WI38 (cell line): ENCODE measurements at regions not wholly inside any gene's neighbourhood (a gene's known extent, or its start where the extent isn't known, plus 50 kb on each side); places are given as distances from the start of the nearest gene placed in this dataset.

Source experiments
- H3K4me3 ChIP-seq: 2 replicates; pipeline ENCODE4 v1.5.1; 2011; ENCODE audit warnings: low read depth, mild to moderate bottlenecking, control low read depth, low read length
- CTCF ChIP-seq: IDR thresholded peaks from 2 replicates; pipeline ENCODE4 v1.5.1; 2012; ENCODE audit warnings: low read depth, mild to moderate bottlenecking, control low read depth, low read length

GRCh38 chr10:31749301-31749700 lies 179.3 kb downstream of the ARHGAP12 start:
- no peak for TF ChIP-seq CTCF
- no peak overlapping the region for H3K4me3 ChIP-seq

- no peak overlapping the region for H3K4me3 ChIP-seq
These were observed 182.8 kb downstream of the ARHGAP12 start for GRCh38 chr10:31745612-31746376.

GRCh38 chr10:31744025-31744424 lies 184.6 kb downstream of the ARHGAP12 start:
- no peak for TF ChIP-seq CTCF
- no peak overlapping the region for H3K4me3 ChIP-seq

More at GRCh38 chr10:31745612-31746376, 182.8 kb downstream of the ARHGAP12 start:
- TF ChIP-seq CTCF: no peak

- H3K4me3 ChIP-seq: no peak overlapping the region
- no peak for TF ChIP-seq CTCF
These were observed 186.4 kb downstream of the ARHGAP12 start for GRCh38 chr10:31742255-31742654.

- TF ChIP-seq CTCF: no peak
- H3K4me3 ChIP-seq: no peak overlapping the region
These were observed 187.2 kb downstream of the ARHGAP12 start for GRCh38 chr10:31741473-31741872.

GRCh38 chr10:31739711-31740110 lies 188.9 kb downstream of the ARHGAP12 start:
- H3K4me3 ChIP-seq: no peak overlapping the region
- TF ChIP-seq CTCF: no peak

- no peak for TF ChIP-seq CTCF
- H3K4me3 ChIP-seq: no peak overlapping the region
These were observed 189.5 kb downstream of the ARHGAP12 start for GRCh38 chr10:31739146-31739545.
